ENCODE measurements at regions not wholly inside any gene's neighbourhood (a gene's known extent, or its start where the extent isn't known, plus 50 kb on each side); places are given as distances from the start of the nearest gene placed in this dataset.
A peak's percentile ranks its signal among the peaks of the same experiment; 100 is the strongest.
"Not testable (repeated sequence)": the region's sequence is repeated elsewhere in the genome, so short reads cannot be mapped to it uniquely, and the experiment has no call there.

DNA sequence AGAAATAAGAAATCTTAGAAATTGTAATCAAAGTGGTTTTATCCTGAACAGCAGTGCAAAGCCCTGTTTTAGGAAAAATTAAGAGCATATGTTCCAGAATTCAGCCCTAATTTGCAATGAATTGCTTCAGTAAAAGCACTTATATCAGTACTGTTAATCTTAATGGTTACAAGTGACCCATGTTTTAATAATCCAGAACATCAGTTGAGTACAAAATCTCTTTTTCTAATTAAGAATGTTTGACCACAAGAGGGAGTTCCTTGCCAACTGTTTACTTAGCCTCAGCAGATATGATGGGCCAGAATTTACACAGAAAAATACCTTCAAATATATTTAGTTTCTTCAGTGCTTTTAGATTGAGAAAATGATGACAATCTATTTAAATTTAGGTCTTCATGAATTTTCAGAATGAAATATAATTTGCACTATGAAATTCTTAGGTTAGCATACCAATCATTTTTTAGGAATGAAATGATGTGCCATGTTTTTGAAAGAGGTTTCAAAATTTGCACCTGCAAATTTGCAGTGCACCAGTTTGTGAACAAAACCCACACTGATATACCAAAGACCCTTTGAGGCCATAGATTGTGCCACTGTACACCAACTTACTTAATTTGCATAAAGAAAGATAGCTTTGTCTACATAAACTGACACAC is 926.3 kb upstream of the ARRDC3 start:
- TF ChIP-seq POLR2A (IDR thresholded peaks at IDR 0.05) (no peak), EP300 (IDR thresholded peaks at IDR 0.05) (no peak)
- TF ChIP-seq, protein P1, sequence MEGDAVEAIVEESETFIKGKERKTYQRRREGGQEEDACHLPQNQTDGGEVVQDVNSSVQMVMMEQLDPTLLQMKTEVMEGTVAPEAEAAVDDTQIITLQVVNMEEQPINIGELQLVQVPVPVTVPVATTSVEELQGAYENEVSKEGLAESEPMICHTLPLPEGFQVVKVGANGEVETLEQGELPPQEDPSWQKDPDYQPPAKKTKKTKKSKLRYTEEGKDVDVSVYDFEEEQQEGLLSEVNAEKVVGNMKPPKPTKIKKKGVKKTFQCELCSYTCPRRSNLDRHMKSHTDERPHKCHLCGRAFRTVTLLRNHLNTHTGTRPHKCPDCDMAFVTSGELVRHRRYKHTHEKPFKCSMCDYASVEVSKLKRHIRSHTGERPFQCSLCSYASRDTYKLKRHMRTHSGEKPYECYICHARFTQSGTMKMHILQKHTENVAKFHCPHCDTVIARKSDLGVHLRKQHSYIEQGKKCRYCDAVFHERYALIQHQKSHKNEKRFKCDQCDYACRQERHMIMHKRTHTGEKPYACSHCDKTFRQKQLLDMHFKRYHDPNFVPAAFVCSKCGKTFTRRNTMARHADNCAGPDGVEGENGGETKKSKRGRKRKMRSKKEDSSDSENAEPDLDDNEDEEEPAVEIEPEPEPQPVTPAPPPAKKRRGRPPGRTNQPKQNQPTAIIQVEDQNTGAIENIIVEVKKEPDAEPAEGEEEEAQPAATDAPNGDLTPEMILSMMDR (IDR thresholded peaks at IDR 0.05): peak in 1 of 3 donors; percentile 43
- Histone ChIP-seq H3K27ac (no peak overlapping the region), H3K9me3 (no peaks in the 10 kb centered on the region), H3K27me3 (no peaks in the 10 kb centered on the region), H3K4me1 (ENCODE audit: insufficient read depth) (no peaks in the 10 kb centered on the region), H3K36me3 (no peaks in the 10 kb centered on the region), H3K4me3 (no peak overlapping the region)
- no peak for DNase-seq
- intact Hi-C loops (cut with DNase I): no loop called here

DNA sequence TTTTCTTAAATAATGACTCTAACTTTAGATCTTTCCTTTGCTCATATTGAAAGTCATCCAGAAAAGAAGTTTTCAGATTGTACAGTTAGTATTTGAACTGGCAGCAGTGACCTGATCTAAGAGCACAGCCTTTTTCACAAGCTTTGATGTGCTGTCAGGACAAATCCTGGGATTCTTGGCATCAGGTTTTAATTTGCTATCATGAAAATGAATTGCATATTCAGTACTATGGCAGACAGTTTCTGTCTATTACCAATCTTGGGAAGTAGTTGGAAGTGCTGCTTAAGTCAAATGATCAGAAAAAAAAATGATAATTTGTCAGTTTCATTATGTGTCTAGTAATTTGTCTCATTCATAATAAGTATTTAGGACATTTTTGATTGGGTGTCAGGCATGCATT is 925.6 kb upstream of the ARRDC3 start:
- Histone ChIP-seq H3K36me3 (no peaks in the 10 kb centered on the region), H3K4me3 (no peak overlapping the region), H3K27ac (no peak overlapping the region), H3K27me3 (no peaks in the 10 kb centered on the region), H3K9me3 (no peaks in the 10 kb centered on the region), H3K4me1 (ENCODE audit: insufficient read depth) (no peaks in the 10 kb centered on the region)
- TF ChIP-seq, protein P1 (IDR thresholded peaks at IDR 0.05): no peak
- no peak for TF ChIP-seq EP300 (IDR thresholded peaks at IDR 0.05)
- TF ChIP-seq POLR2A (IDR thresholded peaks at IDR 0.05): no peak
- intact Hi-C loops (cut with DNase I): no loop called here
- no peak for DNase-seq

DNA sequence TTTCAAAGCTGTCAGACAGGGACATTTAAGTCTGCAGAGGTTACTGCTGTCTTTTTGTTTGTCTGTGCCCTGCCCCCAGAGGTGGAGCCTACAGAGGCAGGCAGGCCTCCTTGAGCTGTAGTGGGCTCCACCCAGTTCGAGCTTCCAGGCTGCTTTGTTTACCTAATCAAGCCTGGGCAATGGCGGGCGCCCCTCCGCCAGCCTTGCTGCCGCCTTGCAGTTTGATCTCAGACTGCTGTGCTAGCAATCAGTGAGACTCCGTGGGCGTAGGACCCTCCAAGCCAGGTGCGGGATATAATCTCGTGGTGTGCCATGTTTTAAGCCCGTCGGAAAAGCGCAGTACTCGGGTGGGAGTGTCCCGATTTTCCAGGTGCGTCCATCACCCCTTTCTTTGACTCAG is 919.2 kb upstream of the ARRDC3 start:
- DNase-seq; H3K36me3 ChIP-seq; intact Hi-C loops (cut with DNase I); H3K9me3 ChIP-seq; H3K27me3 ChIP-seq; H3K4me1 ChIP-seq (ENCODE audit: insufficient read depth); H3K27ac ChIP-seq; H3K4me3 ChIP-seq: not testable (repeated sequence)
- WGBS, 3 donors: 94 to 97% (median 97%) methylated on average over 15 of the region's 15 CpGs

DNA sequence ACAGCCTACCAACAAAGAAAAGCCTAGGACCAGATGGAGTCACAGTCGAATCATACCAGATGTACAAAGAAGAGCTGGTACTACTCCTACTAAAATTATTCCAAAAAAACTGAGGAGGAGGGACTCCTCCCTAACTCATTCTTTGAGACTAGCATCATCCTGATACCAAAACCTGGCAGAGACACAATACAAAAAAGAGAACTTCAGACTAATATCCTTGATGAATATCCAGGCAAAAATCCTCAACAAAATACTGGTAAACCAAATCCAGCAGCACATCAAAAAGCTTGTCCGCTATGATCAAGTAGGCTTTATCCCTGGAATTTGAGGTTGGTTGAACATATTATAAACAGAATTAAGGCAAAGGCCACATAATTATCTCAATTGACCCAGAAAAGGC is 900.4 kb upstream of the ARRDC3 start:
- TF ChIP-seq, protein P1 (IDR thresholded peaks at IDR 0.05): no peak
- TF ChIP-seq POLR2A (IDR thresholded peaks at IDR 0.05) (no peak), EP300 (IDR thresholded peaks at IDR 0.05) (no peak)
- Histone ChIP-seq H3K4me3 (no peak overlapping the region), H3K27me3 (no peaks in the 10 kb centered on the region), H3K4me1 (ENCODE audit: insufficient read depth) (no peaks in the 10 kb centered on the region), H3K27ac (no peak overlapping the region), H3K9me3 (no peaks in the 10 kb centered on the region), H3K36me3 (no peaks in the 10 kb centered on the region)
- intact Hi-C loops (cut with DNase I): no loop called here
- DNase-seq: no peak
- WGBS, 3 donors: 64 to 73% (median 68%) methylated on average over 2 of the region's 2 CpGs

DNA sequence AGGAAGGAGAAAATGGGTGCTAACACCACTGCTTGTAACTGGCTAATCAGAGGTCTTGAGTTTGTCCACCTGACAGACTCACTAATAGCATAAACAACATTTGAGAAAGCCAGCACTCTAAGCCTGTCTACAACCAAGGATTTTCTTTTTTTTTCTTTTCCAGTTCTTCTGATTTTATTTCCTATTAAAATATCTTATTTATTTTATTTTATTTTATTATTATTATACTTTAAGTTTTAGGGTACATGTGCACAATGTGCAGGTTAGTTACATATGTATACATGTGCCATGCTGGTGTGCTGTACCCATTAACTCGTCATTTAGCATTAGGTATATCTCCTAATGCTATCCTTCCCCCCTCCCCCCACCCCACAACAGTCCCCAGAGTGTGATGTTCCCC is 888.6 kb upstream of the ARRDC3 start:
- H3K4me1 ChIP-seq (ENCODE audit: insufficient read depth); intact Hi-C loops (cut with DNase I); H3K27me3 ChIP-seq; DNase-seq; H3K36me3 ChIP-seq; H3K27ac ChIP-seq; H3K9me3 ChIP-seq; H3K4me3 ChIP-seq: not testable (repeated sequence)
- WGBS, 3 donors: 40 to 74% (median 71%) methylated on average over 1 of the region's 1 CpG

DNA sequence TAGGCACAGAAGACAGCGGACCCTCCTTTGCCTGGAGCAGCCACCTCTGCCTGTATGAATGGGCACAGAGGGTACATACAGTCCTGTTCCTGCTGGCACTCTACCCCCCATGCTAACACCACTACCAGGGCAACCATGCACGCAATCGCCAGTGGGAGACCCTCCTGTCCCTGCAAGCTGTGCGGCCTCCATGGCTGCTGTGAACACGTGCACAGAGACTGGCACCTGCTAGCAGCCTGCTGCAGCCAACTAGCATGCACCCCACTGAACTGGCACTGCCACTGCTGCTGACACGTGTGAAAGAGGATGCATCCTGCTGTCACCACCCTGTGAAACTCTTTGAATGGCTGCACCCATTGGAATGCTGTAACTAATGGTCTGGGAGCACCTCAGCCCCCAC is 885.2 kb upstream of the ARRDC3 start:
- no peak overlapping the region for H3K4me3 ChIP-seq

More for the DNA sequence above, 885.2 kb upstream of the ARRDC3 start:
- Histone ChIP-seq H3K4me1 (ENCODE audit: insufficient read depth) (no peaks in the 10 kb centered on the region), H3K27ac (no peak overlapping the region), H3K9me3 (no peaks in the 10 kb centered on the region), H3K36me3 (no peaks in the 10 kb centered on the region), H3K27me3 (no peaks in the 10 kb centered on the region)
- intact Hi-C loops (cut with DNase I): no loop called here
- no peak for DNase-seq
- 80 to 87% (median 85%) methylated on average over 6 of the region's 6 CpGs for WGBS, 3 donors
- TF ChIP-seq EP300 (IDR thresholded peaks at IDR 0.05) (no peak), POLR2A (IDR thresholded peaks at IDR 0.05) (no peak)
- TF ChIP-seq, protein P1 (IDR thresholded peaks at IDR 0.05): no peak
